Mesothelial cell of epicardium (in vitro differentiated cells): ENCODE measurements at regions not wholly inside any gene's neighbourhood (a gene's known extent, or its start where the extent isn't known, plus 50 kb on each side); places are given as distances from the start of the nearest gene placed in this dataset.
"Not testable (repeated sequence)": the region's sequence is repeated elsewhere in the genome, so short reads cannot be mapped to it uniquely, and the experiment has no call there.

ENCODE experiments used
- DNase-seq, 2 experiments: peaks; one replicate each; pipeline ENCODE4 v3.0.0; 2021; ENCODE audit warnings: low spot score in 2 of 2; ENCODE audit not compliant: unreplicated experiment in 2 of 2
- H3K27ac Mint-ChIP-seq: 2 replicates; pipeline ENCODE4 v1.8.0; 2021; ENCODE audit warnings: mixed read lengths
- H3K27me3 Mint-ChIP-seq: 2 replicates; pipeline ENCODE4 v1.8.0; 2021; ENCODE audit warnings: low read depth, mixed read lengths
- H3K36me3 Mint-ChIP-seq: 2 replicates; pipeline ENCODE4 v1.8.0; 2021; ENCODE audit warnings: mixed read lengths
- H3K4me1 Mint-ChIP-seq: 2 replicates; pipeline ENCODE4 v1.8.0; 2021; ENCODE audit warnings: mixed read lengths
- H3K4me3 Mint-ChIP-seq: 2 replicates; pipeline ENCODE4 v1.8.0; 2021; ENCODE audit warnings: mild to moderate bottlenecking, moderate library complexity, mixed read lengths
- H3K9me3 Mint-ChIP-seq: 2 replicates; pipeline ENCODE4 v1.8.0; 2021; ENCODE audit warnings: mixed read lengths
- CTCF ChIP-seq: fragments of 200-600 bp; sonication (generic); IDR thresholded peaks from one replicate; pipeline ENCODE4 v1.5.0; 2021; ENCODE audit warnings: antibody characterized with exemption; ENCODE audit not compliant: unreplicated experiment

- Mint-ChIP-seq H3K4me1 (peaks cover 2% of the 10 kb centered on the region), H3K9me3 (no peaks in the 10 kb centered on the region), H3K27me3 (peaks cover 6% of the 10 kb centered on the region), H3K4me3 (no peak overlapping the region), H3K36me3 (no peaks in the 10 kb centered on the region), H3K27ac (peak overlapping the region; percentile 50)
- no peak for DNase-seq
- TF ChIP-seq CTCF, result no peak
Observed at GRCh38 chr16:26712876-26713275, 353.9 kb upstream of the C16orf82 start.

GRCh38 chr16:26715969-26716368 lies 350.8 kb upstream of the C16orf82 start:
- H3K36me3 Mint-ChIP-seq, result no peaks in the 10 kb centered on the region
- no peak overlapping the region for H3K4me3 Mint-ChIP-seq
- DNase-seq, result no peak
- no peaks in the 10 kb centered on the region for H3K9me3 Mint-ChIP-seq
- no peak for TF ChIP-seq CTCF
- no peak overlapping the region for H3K27ac Mint-ChIP-seq
- no peaks in the 10 kb centered on the region for H3K4me1 Mint-ChIP-seq
- no peaks in the 10 kb centered on the region for H3K27me3 Mint-ChIP-seq

GRCh38 chr16:26717826-26718225 lies 348.9 kb upstream of the C16orf82 start:
- H3K27ac Mint-ChIP-seq, result no peak overlapping the region
- H3K9me3 Mint-ChIP-seq, result no peaks in the 10 kb centered on the region
- H3K27me3 Mint-ChIP-seq, result no peaks in the 10 kb centered on the region
- H3K4me1 Mint-ChIP-seq, result no peaks in the 10 kb centered on the region
- H3K36me3 Mint-ChIP-seq, result no peaks in the 10 kb centered on the region
- no peak for TF ChIP-seq CTCF
- H3K4me3 Mint-ChIP-seq, result no peak overlapping the region
- no peak for DNase-seq

GRCh38 chr16:26721290-26721689 lies 345.4 kb upstream of the C16orf82 start:
- Mint-ChIP-seq H3K9me3 (no peaks in the 10 kb centered on the region), H3K27me3 (peaks cover 17% of the 10 kb centered on the region), H3K4me1 (no peaks in the 10 kb centered on the region), H3K36me3 (no peaks in the 10 kb centered on the region), H3K4me3 (no peak overlapping the region), H3K27ac (no peak overlapping the region)
- DNase-seq, result no peak
- TF ChIP-seq CTCF, result no peak

DNA sequence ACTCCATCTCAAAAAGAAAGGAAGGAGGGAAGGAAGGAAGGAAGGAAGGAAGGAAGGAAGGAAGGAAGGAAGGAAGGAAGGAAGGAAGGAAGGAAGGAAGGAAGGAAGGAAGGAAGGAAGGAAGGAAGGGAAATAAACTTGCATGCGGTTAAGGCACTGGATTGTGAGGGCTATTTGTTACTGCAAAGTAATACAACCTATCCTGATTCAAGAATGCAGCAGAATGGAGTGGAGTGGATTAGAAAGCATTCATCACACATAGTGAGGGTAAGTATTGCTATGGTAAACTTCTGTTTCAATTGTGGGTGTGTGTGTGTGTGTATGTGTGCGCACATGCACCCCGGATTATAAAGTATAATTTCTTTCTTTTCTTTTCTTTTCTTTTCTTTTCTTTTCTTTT lies 344.8 kb upstream of the C16orf82 start:
- not testable (repeated sequence) for DNase-seq, H3K4me3 Mint-ChIP-seq, H3K4me1 Mint-ChIP-seq, H3K27ac Mint-ChIP-seq, H3K36me3 Mint-ChIP-seq, H3K9me3 Mint-ChIP-seq
- peaks cover 17% of the 10 kb centered on the region for H3K27me3 Mint-ChIP-seq

- no peak for TF ChIP-seq CTCF
- no peaks in the 10 kb centered on the region for H3K36me3 Mint-ChIP-seq
- H3K4me1 Mint-ChIP-seq, result peaks cover 5% of the 10 kb centered on the region
- H3K9me3 Mint-ChIP-seq, result no peaks in the 10 kb centered on the region
- no peak for DNase-seq
- H3K27ac Mint-ChIP-seq, result no peak overlapping the region
- no peak overlapping the region for H3K4me3 Mint-ChIP-seq
- H3K27me3 Mint-ChIP-seq, result peaks cover 27% of the 10 kb centered on the region
Observed at GRCh38 chr16:26724189-26724588, 342.5 kb upstream of the C16orf82 start.
